Nucleus accumbens (tissue), 56 donors: ENCODE measurements at regions not wholly inside any gene's neighbourhood (a gene's known extent, or its start where the extent isn't known, plus 50 kb on each side); places are given as distances from the start of the nearest gene placed in this dataset.
"Not testable (repeated sequence)": the region's sequence is repeated elsewhere in the genome, so short reads cannot be mapped to it uniquely, and the experiment has no call there.

Experiments used
- DNase-seq, 56 donors: peaks; one replicate each; lab custom pipeline; 2025; lab: John Stamatoyannopoulos, UW

- DNase-seq: peak in 1 of 56 donors; percentile 11
Measured at GRCh38 chr18:60067426-60068210, 167.8 kb downstream of the PMAIP1 start.

- DNase-seq: no peak
Measured at GRCh38 chr18:60066219-60066975, 166.6 kb downstream of the PMAIP1 start.

- DNase-seq: no peak
Measured at GRCh38 chr18:60064271-60064670, 164.5 kb downstream of the PMAIP1 start.

- not testable (repeated sequence) for DNase-seq
Measured at GRCh38 chr18:60062831-60063230, 163.0 kb downstream of the PMAIP1 start.

- no peak for DNase-seq
Measured at GRCh38 chr18:60062396-60062795, 162.6 kb downstream of the PMAIP1 start.

GRCh38 chr18:60060578-60060977 is 160.8 kb downstream of the PMAIP1 start:
- DNase-seq: peak in 1 of 56 donors; percentile 14

GRCh38 chr18:60060026-60060425 is 160.2 kb downstream of the PMAIP1 start:
- no peak for DNase-seq

GRCh38 chr18:60059216-60059615 is 159.4 kb downstream of the PMAIP1 start:
- no peak for DNase-seq

GRCh38 chr18:60053747-60054304 is 154.0 kb downstream of the PMAIP1 start:
- DNase-seq: peak in 2 of 56 donors; percentile 3 to 17

- DNase-seq: no peak
Measured at GRCh38 chr18:60050821-60051220, 151.0 kb downstream of the PMAIP1 start.

- DNase-seq: no peak
Measured at GRCh38 chr18:60049172-60049571, 149.4 kb downstream of the PMAIP1 start.

- no peak for DNase-seq
Measured at GRCh38 chr18:60047556-60047955, 147.8 kb downstream of the PMAIP1 start.

GRCh38 chr18:60044290-60045006 is 144.7 kb downstream of the PMAIP1 start:
- DNase-seq: no peak

- no peak for DNase-seq
Measured at GRCh38 chr18:60040971-60041370, 141.2 kb downstream of the PMAIP1 start.

GRCh38 chr18:60038731-60039130 is 138.9 kb downstream of the PMAIP1 start:
- no peak for DNase-seq

- peak in 38 of 56 donors; percentile 1 to 60 (median 32) for DNase-seq
Measured at GRCh38 chr18:60027397-60027796, 127.6 kb downstream of the PMAIP1 start.

- no peak for DNase-seq
Measured at GRCh38 chr18:60024857-60025256, 125.1 kb downstream of the PMAIP1 start.

GRCh38 chr18:60024345-60024744 is 124.5 kb downstream of the PMAIP1 start:
- no peak for DNase-seq

- DNase-seq: no peak
Measured at GRCh38 chr18:60022671-60023276, 123.0 kb downstream of the PMAIP1 start.

- DNase-seq: no peak
Measured at GRCh38 chr18:60021556-60021955, 121.8 kb downstream of the PMAIP1 start.
